Spinal cord (tissue), 9 donors: ENCODE measurements at regions not wholly inside any gene's neighbourhood (a gene's known extent, or its start where the extent isn't known, plus 50 kb on each side); places are given as distances from the start of the nearest gene placed in this dataset.

Experiments
- DNase-seq, 6 donors: peaks; one replicate each; pipeline versions ENCODE4 v3.0.0 to v3.0.0-alpha.2; 2013 to 2015; ENCODE audit warnings: low spot score in 6 of 6, low read depth in 4 of 6
- H3K27ac ChIP-seq: one replicate; pipeline ENCODE4 v1.5.1; 2013; ENCODE audit warnings: low read depth, low read length, control low read depth
- H3K27me3 ChIP-seq: one replicate; pipeline ENCODE4 v1.6.1; 2013; ENCODE audit warnings: low read length; ENCODE audit not compliant: control insufficient read depth, insufficient read depth
- H3K36me3 ChIP-seq: one replicate; pipeline ENCODE4 v1.6.1; 2013; ENCODE audit warnings: low read length; ENCODE audit not compliant: control insufficient read depth, insufficient read depth
- H3K4me1 ChIP-seq: one replicate; pipeline ENCODE4 v1.6.1; 2013; ENCODE audit warnings: low read length; ENCODE audit not compliant: control insufficient read depth, insufficient read depth
- H3K4me3 ChIP-seq: one replicate; pipeline ENCODE4 v1.5.1; 2013; ENCODE audit warnings: low read depth, low read length, control low read depth
- H3K9me3 ChIP-seq: one replicate; pipeline ENCODE4 v1.6.1; 2013; ENCODE audit warnings: low read length; ENCODE audit not compliant: control insufficient read depth, insufficient read depth
- WGBS: methylation state at CpG from one replicate; pipeline ENCODE4 v1.1.5; 2013; ENCODE audit warnings: missing lambda C conversion rate; ENCODE audit not compliant: insufficient coverage; 5-methylcytosine and 5-hydroxymethylcytosine counted together
- donor health status: healthy.

DNA sequence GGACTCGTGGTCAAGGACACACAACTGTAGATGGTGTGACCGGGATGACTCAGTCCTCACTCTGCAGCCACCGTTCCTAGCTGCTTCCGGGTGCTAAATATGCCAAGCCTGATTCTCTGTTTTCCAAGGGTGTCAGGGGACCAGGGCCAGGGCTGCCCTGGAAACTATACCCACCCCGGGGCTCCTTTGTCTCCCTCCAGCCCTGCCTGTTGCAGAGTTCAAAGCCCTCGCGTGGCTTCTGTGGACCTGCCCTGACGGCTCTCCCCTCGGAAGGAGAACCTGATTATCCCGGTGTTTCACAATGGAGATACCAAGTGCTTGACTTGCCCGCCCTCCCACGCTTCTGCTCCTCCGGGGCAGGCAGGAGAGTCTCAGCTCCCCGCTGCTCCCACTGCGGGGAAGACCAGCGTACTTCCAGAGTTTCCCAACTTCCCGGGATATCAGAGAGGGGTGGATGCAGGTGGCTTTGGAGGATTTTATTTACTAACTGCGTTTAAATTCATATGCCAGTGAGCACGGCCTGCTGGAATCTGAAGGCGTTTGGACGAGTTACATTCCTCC lies 125.0 kb downstream of the ASB7 start:
- 90% methylated on average over 21 of the region's 21 CpGs for WGBS
- Histone ChIP-seq H3K36me3 (no peaks in the 10 kb centered on the region), H3K27ac (no peak overlapping the region), H3K4me1 (peaks cover 4% of the 10 kb centered on the region), H3K9me3 (no peaks in the 10 kb centered on the region), H3K27me3 (no peaks in the 10 kb centered on the region), H3K4me3 (no peak overlapping the region)
- no peak for DNase-seq

DNA sequence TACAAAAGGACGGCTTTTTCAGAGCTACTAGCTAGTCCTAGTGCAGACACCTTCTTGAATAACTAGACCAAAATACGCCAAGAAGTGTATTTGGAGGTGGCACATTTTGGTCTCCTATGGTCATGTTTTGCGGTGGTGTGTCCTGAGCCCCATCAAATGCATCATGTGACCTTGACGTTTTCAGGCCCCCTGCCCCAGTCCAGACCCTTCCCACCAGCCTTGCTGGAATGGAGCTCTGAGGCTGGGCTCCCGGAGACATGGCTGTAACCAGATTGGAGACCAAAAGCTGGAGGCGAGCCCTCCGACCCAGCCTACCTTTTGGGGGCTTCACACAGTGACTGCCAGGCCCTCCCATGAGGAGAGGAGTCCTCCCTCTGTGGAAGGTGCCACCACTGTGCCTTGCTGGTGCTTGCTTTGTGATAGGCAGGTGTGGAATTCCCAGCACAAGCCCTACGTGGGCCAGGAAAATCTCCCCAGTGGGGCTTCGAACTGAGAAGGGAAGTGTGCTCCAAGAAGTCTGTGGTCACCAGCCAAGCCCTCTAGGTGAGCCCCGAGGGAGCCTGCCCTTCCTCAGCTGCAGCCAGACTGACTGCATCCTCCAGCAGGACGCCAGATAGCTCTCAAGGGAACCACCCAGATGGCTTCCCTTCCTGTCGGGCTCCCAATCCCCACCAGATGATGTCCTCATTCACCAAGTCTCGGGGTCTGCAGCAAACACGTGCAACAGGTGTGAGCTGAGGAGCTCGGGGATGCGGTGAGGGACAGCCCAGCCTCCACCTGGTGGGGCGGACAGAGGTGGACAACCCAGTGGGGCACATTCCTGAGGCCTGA lies 126.2 kb downstream of the ASB7 start:
- H3K27ac ChIP-seq: no peak overlapping the region
- H3K9me3 ChIP-seq: no peaks in the 10 kb centered on the region
- no peaks in the 10 kb centered on the region for H3K36me3 ChIP-seq
- peaks cover 4% of the 10 kb centered on the region for H3K4me1 ChIP-seq
- H3K4me3 ChIP-seq: no peak overlapping the region
- no peaks in the 10 kb centered on the region for H3K27me3 ChIP-seq
- 76% methylated on average over 16 of the region's 17 CpGs for WGBS
- no peak for DNase-seq

DNA sequence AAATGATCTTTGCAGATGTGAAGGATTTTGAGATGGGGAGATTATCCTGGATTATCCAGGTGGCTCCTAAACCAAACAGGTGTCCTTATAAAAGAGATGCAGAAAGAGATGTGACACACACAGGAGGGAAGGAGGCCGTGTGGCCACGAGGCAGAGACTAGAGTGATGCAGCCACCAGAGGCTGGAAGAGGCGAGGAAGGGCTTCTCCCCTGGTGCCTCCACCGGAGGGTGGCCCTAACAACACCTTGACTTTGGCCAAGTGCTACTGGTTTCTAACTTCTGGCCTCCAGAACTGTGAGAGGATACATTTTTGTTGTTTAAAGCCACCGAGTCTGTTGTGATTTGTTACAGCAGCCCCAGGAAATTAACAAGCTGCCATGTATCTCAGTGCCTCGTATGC lies 127.1 kb downstream of the ASB7 start:
- Histone ChIP-seq H3K27me3 (no peaks in the 10 kb centered on the region), H3K4me3 (no peak overlapping the region), H3K27ac (no peak overlapping the region), H3K4me1 (peaks cover 4% of the 10 kb centered on the region), H3K36me3 (no peaks in the 10 kb centered on the region), H3K9me3 (no peaks in the 10 kb centered on the region)
- no peak for DNase-seq
- 89% methylated on average over 5 of the region's 6 CpGs for WGBS

DNA sequence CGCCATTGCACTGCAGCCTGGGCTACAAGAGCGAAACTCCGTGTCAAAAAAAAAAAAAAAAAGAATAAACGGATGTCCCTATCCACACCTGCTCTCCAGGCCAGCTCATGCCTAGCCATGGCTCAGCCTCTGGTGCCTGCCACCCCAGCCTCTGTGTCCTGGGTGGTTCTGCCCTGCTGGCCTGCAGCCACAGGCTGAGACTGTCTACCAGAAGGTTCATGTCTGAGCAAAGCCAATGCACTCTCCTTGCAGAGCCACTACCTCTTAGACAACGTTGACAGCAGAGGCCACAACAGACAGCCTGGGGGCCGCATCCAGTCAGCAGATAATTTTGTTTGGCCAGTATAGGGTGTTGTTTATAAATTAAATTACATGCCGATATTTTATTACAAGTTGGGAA lies 127.7 kb downstream of the ASB7 start:
- H3K36me3 ChIP-seq: no peaks in the 10 kb centered on the region
- DNase-seq: no peak
- no peaks in the 10 kb centered on the region for H3K27me3 ChIP-seq
- H3K27ac ChIP-seq: no peak overlapping the region
- no peak overlapping the region for H3K4me3 ChIP-seq
- H3K9me3 ChIP-seq: no peaks in the 10 kb centered on the region
- H3K4me1 ChIP-seq: peaks cover under 1% of the 10 kb centered on the region
- WGBS: 85% methylated on average over 4 of the region's 7 CpGs

DNA sequence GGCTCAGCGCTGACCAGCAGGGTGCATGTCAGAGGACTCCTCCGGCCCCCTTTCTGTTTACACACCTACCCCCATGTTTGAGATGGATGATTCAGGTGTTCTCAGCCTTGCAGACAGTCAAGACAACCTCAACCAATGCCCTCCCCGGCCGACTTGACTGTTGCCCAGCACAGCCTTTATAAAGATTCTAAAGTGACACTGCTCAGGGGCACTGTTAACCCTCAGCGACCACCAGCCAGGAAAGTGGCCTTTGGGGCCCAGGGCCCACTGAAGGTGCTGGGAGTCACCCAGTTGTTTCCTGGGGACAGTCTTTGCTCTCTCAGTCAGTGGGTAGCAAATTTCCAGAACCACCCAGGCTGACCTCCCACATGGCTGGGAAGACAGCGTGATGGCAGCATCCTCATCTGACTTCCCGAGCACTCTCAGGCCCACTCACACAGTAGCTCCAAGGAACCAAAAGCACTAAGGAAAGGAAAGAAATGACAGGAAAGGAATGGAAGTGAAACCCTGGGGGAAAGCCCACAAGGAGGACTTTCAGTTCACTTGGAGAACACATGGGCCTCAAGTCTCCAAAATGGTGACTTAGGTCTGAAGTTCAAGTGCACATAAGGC lies 128.4 kb downstream of the ASB7 start:
- WGBS: 97% methylated on average over 3 of the region's 7 CpGs

DNA sequence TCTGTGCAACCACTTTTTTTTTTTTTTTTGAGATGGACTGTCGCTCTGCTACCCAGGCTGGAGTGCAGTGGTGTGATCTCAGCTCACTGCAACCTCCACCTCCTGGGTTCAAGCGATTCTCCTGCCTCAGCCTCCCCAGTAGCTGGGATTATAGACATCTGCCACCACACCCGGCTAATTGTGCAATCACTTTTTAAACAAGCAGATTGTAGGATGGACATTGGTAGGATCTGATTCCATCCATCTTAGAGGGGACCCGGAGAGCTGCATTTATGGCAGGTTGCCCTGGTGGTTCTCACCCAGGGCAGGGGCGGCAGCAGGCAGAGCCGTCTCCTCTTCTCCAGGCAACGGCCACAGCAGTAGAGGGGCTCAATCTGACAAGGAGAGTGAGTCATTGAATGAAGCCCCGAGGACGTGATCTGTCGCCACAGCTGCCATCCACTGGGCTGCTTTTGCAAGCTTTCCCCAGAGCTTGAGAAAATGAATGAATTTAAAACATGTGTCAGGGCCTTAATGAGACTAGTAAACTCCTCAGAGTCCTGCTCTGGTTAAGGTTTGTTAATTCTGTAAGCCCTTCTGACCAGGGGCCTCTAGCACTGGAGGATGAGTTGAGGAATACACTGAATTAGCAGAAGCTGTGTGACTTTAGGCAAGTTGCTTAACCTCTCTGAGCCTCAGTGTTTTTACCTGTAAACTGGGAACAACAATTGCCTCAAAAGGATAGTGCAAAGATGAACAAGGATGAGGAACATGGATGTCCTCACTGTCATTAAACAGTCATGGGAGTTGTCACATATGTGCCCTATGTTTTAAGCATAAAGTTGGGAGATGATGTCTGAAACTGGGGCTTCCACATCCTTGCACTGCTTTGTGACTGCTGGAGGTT lies 129.1 kb downstream of the ASB7 start:
- no peak overlapping the region for H3K27ac ChIP-seq
- no peaks in the 10 kb centered on the region for H3K9me3 ChIP-seq
- no peak overlapping the region for H3K4me3 ChIP-seq
- no peak for DNase-seq
- H3K36me3 ChIP-seq: no peaks in the 10 kb centered on the region
- WGBS: 77% methylated on average over 7 of the region's 10 CpGs
- no peaks in the 10 kb centered on the region for H3K27me3 ChIP-seq
- H3K4me1 ChIP-seq: no peaks in the 10 kb centered on the region

More for the DNA sequence above, 128.4 kb downstream of the ASB7 start:
- Histone ChIP-seq H3K9me3 (no peaks in the 10 kb centered on the region), H3K4me3 (no peak overlapping the region), H3K27ac (no peak overlapping the region), H3K27me3 (no peaks in the 10 kb centered on the region), H3K4me1 (no peaks in the 10 kb centered on the region), H3K36me3 (no peaks in the 10 kb centered on the region)
- no peak for DNase-seq

DNA sequence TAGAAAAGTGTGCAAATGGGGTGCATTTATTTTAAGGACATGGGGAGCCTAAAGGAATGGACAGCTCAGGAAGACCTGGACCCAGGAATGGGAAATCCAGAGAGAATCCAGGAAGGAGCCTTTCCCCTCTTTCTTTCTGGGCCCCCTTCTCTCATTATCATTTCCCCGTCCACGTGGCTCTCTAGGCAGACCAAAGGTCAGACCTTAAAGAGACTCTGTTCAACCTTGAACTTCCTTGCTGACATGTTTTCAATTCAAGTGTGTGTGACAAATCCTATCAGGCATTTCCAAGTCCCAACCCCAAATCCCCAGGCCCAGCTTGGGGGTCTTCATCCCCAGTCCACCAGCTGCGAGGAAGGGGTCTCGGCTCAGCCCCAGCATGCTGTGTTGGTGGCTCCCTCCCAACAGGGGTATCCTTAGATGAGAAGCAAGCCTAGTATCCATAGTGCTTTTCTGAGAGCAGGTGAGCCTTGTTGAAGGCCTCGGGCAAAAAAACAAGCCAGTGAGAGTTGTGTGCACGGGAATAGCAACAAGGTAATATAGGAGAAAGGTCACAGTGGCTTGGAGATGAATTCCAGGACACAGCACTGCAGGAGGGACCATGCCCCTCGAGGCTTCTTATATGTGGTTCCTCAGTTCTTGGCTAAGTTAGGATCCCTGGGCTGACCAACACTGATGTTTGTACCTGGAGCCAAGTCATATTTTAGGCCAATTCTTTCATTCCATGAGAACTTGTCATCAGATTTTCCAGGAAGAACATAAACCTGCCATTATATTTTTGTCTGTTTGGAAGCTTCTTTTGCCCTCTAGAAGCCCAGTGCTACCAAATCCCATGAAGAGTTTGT lies 130.0 kb downstream of the ASB7 start:
- no peak for DNase-seq
- H3K27me3 ChIP-seq: no peaks in the 10 kb centered on the region
- H3K9me3 ChIP-seq: no peaks in the 10 kb centered on the region
- no peaks in the 10 kb centered on the region for H3K36me3 ChIP-seq
- H3K4me1 ChIP-seq: no peaks in the 10 kb centered on the region
- WGBS: 65% methylated on average over 6 of the region's 7 CpGs
- H3K4me3 ChIP-seq: no peak overlapping the region
- no peak overlapping the region for H3K27ac ChIP-seq

DNA sequence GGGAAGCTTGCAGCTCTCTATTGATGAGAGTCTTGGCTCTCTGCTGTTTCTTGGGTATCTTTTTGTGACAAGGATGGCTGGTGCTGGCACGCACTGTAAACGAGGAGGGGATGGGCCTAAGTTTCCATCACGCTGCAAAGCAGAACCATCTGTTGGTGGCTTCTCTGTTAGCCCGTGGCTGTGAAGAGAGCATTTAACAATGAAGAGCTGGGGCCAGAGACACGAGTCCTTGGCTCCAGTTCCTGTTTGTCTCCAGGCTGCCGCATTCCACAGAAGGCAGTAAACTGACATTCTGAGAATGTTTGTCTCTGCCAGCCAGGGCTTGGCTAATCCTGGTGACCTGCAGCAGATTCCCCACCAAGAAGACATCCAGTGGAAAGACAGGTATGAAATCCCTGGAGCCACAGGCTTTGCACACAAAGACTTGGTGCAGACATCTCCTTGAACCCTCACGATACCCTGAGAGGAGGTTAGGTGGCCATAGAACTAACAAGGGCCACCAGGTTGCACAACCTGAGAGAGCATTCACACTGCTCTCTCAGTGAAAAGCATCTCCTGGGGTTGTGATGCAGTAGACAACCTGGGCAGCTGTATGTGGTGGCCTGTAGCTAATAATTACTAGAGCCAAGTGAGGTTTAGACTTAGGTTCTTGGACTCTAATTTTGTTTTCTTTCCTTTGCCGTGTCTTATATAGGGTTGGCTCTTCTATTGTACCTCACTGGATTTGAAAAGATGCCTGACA lies 130.9 kb downstream of the ASB7 start:
- Histone ChIP-seq H3K27ac (no peak overlapping the region), H3K4me3 (no peak overlapping the region), H3K36me3 (no peaks in the 10 kb centered on the region), H3K4me1 (no peaks in the 10 kb centered on the region), H3K27me3 (no peaks in the 10 kb centered on the region), H3K9me3 (no peaks in the 10 kb centered on the region)
- 34% methylated on average over 6 of the region's 8 CpGs for WGBS
- peak in 2 of 6 donors; percentile 35 to 75 for DNase-seq
